PC-9 (cell line): ENCODE measurements at regions not wholly inside any gene's neighbourhood (a gene's known extent, or its start where the extent isn't known, plus 50 kb on each side); places are given as distances from the start of the nearest gene placed in this dataset.

Source experiments
- BruUV-seq: library from RNA; stranded (reverse); fragments of 400-500 nt; replicated peaks from 2 replicates; lab custom pipeline; 2021; lab: Mats Ljungman, UMichigan
- CTCF ChIA-PET: fragments of 300-600 bp; sonication (Branson Sonifier 250); formaldehyde crosslinking; loops from one replicate; lab custom pipeline; 2022; ENCODE audit warnings: antibody characterized with exemption; lab: Charles Lee
- POLR2A ChIA-PET: fragments of 300-600 bp; sonication (Branson Sonifier 250); formaldehyde crosslinking; loops from one replicate; lab custom pipeline; 2022; ENCODE audit warnings: antibody characterized with exemption; ENCODE audit not compliant: unreplicated experiment; lab: Charles Lee
- DNase-seq, 2 experiments: peaks; one replicate each; pipeline versions ENCODE4 v3.0.0 to v3.0.0-alpha.2; 2015 to 2022; ENCODE audit warnings: mixed read lengths in 1 of 2
- H2AFZ ChIP-seq: fragments of 200-600 bp; sonication (generic); 2 replicates; pipeline ENCODE4 v1.8.1; 2017; ENCODE audit warnings: antibody characterized with exemption
- H3F3A ChIP-seq: fragments of 200-600 bp; sonication (generic); 2 replicates; pipeline ENCODE4 v1.8.1; 2017; ENCODE audit warnings: antibody characterized with exemption, mild to moderate bottlenecking, low read depth; ENCODE audit not compliant: insufficient read depth
- H3K27ac ChIP-seq: fragments of 200-600 bp; sonication (generic); 2 replicates; pipeline ENCODE4 v1.6.1; 2016; ENCODE audit warnings: mixed run types
- H3K27me3 ChIP-seq: fragments of 200-600 bp; sonication (generic); 2 replicates; pipeline ENCODE4 v1.6.1; 2016; ENCODE audit warnings: low read depth, mixed run types; ENCODE audit not compliant: insufficient read depth
- H3K36me3 ChIP-seq: fragments of 200-600 bp; sonication (generic); 2 replicates; pipeline ENCODE4 v1.6.1; 2016; ENCODE audit warnings: low read depth, mixed run types
- H3K4me1 ChIP-seq: fragments of 200-600 bp; sonication (generic); replicated peaks from 2 replicates; pipeline ENCODE4 v1.6.1; 2016; ENCODE audit warnings: mixed run types; ENCODE audit not compliant: insufficient read depth
- H3K4me2 ChIP-seq: fragments of 200-600 bp; sonication (generic); 2 replicates; pipeline ENCODE4 v1.6.1; 2017; ENCODE audit warnings: mixed run types
- H3K4me3 ChIP-seq: fragments of 200-600 bp; sonication (generic); 2 replicates; pipeline ENCODE4 v1.6.1; 2016; ENCODE audit warnings: mixed run types
- H3K79me2 ChIP-seq: fragments of 200-600 bp; sonication (generic); 2 replicates; pipeline ENCODE4 v1.6.1; 2017; ENCODE audit warnings: low read depth, mixed run types
- H3K9me2 ChIP-seq: fragments of 200-600 bp; sonication (generic); 2 replicates; pipeline ENCODE4 v1.8.1; 2017; ENCODE audit warnings: mild to moderate bottlenecking; ENCODE audit not compliant: insufficient read depth
- H3K9me3 ChIP-seq: fragments of 200-600 bp; sonication (generic); 2 replicates; pipeline ENCODE4 v1.8.1; 2016; ENCODE audit warnings: low read depth; ENCODE audit not compliant: insufficient read depth
- H4K20me1 ChIP-seq: fragments of 200-600 bp; sonication (generic); 2 replicates; pipeline ENCODE4 v1.8.1; 2017; ENCODE audit not compliant: insufficient read depth
- CTCF ChIP-seq: fragments of 200-600 bp; sonication (generic); conservative IDR thresholded peaks from 2 replicates; pipeline ENCODE4 v1.6.1; 2017; ENCODE audit warnings: mixed run types, antibody characterized with exemption, mild to moderate bottlenecking, moderate library complexity
- EZH2 ChIP-seq: fragments of 200-600 bp; sonication (generic); IDR thresholded peaks from 2 replicates; pipeline ENCODE4 v1.8.0; 2017; ENCODE audit warnings: antibody characterized with exemption, low read depth
- intact Hi-C: fragments of 100-400 bp; cut with micrococcal nuclease; formaldehyde crosslinking; loops from one replicate; pipeline ENCODE4 v1.10.0; 2022; ENCODE audit not compliant: unreplicated experiment

- no peaks in the 10 kb centered on the region for H3K9me2 ChIP-seq
- H3K79me2 ChIP-seq, result no peaks in the 10 kb centered on the region
- POLR2A ChIA-PET, result no interaction called here
- H3F3A ChIP-seq, result peaks cover 84% of the 10 kb centered on the region
- no peak for DNase-seq
- H3K4me1 ChIP-seq, result peaks cover 81% of the 10 kb centered on the region
- H3K27ac ChIP-seq, result no peak overlapping the region
- CTCF ChIA-PET, result no interaction called here
- H2AFZ ChIP-seq, result no peak overlapping the region
- no peaks in the 10 kb centered on the region for H4K20me1 ChIP-seq
- intact Hi-C loops, result no loop called here
- H3K4me3 ChIP-seq, result no peak overlapping the region
- no peaks in the 10 kb centered on the region for H3K9me3 ChIP-seq
- H3K27me3 ChIP-seq, result no peaks in the 10 kb centered on the region
- no peaks in the 10 kb centered on the region for H3K36me3 ChIP-seq
- BruUV-seq, result no TSS peak
- H3K4me2 ChIP-seq, result no peak overlapping the region
- TF ChIP-seq CTCF, result no peak
- TF ChIP-seq EZH2, result no peak
Measured at GRCh38 chr3:194272861-194273742, 78.0 kb downstream of the CPN2 start.

GRCh38 chr3:194273743-194274310, 77.3 kb downstream of the CPN2 start:
- CTCF ChIA-PET, result no interaction called here
- H3K27ac ChIP-seq, result peak overlapping the region; percentile 39
- no peak for TF ChIP-seq EZH2
- TF ChIP-seq CTCF, result no peak

GRCh38 chr3:194274424-194275085, 76.6 kb downstream of the CPN2 start:
- Histone ChIP-seq H3K4me2 (peak overlapping the region; percentile 34), H3K36me3 (no peaks in the 10 kb centered on the region), H3K27ac (peak overlapping the region; percentile 39), H3K4me1 (peaks cover 77% of the 10 kb centered on the region), H3K27me3 (no peaks in the 10 kb centered on the region), H2AFZ (no peak overlapping the region), H4K20me1 (no peaks in the 10 kb centered on the region), H3K4me3 (no peak overlapping the region), H3K9me2 (no peaks in the 10 kb centered on the region), H3F3A (peaks cover 82% of the 10 kb centered on the region), H3K79me2 (no peaks in the 10 kb centered on the region), H3K9me3 (no peaks in the 10 kb centered on the region)
- peak in 1 of 2 experiments; percentile 27 for DNase-seq
- intact Hi-C loops, result no loop called here
- CTCF ChIA-PET, result no interaction called here
- POLR2A ChIA-PET, result interaction anchor here (0.5 kb wide), 1 partner anchor 547 kb away, joined by 3 read pairs; no protein-coding TSS in a partner anchor
- BruUV-seq, result no TSS peak
- TF ChIP-seq EZH2 (no peak), CTCF (no peak)

More at GRCh38 chr3:194273743-194274310, 77.3 kb downstream of the CPN2 start:
- no TSS peak for BruUV-seq
- H3K9me3 ChIP-seq, result no peaks in the 10 kb centered on the region
- H3K79me2 ChIP-seq, result no peaks in the 10 kb centered on the region
- H3F3A ChIP-seq, result peaks cover 88% of the 10 kb centered on the region
- H3K36me3 ChIP-seq, result no peaks in the 10 kb centered on the region
- peak overlapping the region; percentile 34 for H3K4me2 ChIP-seq
- peaks cover 84% of the 10 kb centered on the region for H3K4me1 ChIP-seq
- no peak for DNase-seq
- no peaks in the 10 kb centered on the region for H3K27me3 ChIP-seq
- H2AFZ ChIP-seq, result no peak overlapping the region
- H3K4me3 ChIP-seq, result no peak overlapping the region
- no peaks in the 10 kb centered on the region for H4K20me1 ChIP-seq
- no peaks in the 10 kb centered on the region for H3K9me2 ChIP-seq
- intact Hi-C loops, result no loop called here
- POLR2A ChIA-PET, result interaction anchor here (0.5 kb wide), 1 partner anchor 546 kb away, joined by 3 read pairs; no protein-coding TSS in a partner anchor
